Body of pancreas (tissue), 4 donors: ENCODE measurements at regions not wholly inside any gene's neighbourhood (a gene's known extent, or its start where the extent isn't known, plus 50 kb on each side); places are given as distances from the start of the nearest gene placed in this dataset.

ENCODE experiments used
- CTCF ChIP-seq, 7 experiments: fragments of 450-650 bp in 4 of 7; fragments of 200-600 bp in 3 of 7; sonication (generic) in 3 of 7; IDR thresholded peaks; one replicate each; pipeline ENCODE4 v1.5.1; 2016 to 2019; ENCODE audit warnings: antibody characterized with exemption in 7 of 7
- POLR2A ChIP-seq, 3 donors: fragments of 450-650 bp; IDR thresholded peaks; one replicate each; pipeline ENCODE4 v1.6.1; 2016; ENCODE audit warnings: antibody characterized with exemption in 3 of 3, mild to moderate bottlenecking in 2 of 3

- TF ChIP-seq CTCF (IDR thresholded peaks at IDR 0.05), result no peak
- TF ChIP-seq POLR2A (IDR thresholded peaks at IDR 0.05), result no peak
These were observed 163.3 kb downstream of the DMAC1 start for GRCh38 chr9:7636309-7636708.
